ENCODE measurements at regions not wholly inside any gene's neighbourhood (a gene's known extent, or its start where the extent isn't known, plus 50 kb on each side); places are given as distances from the start of the nearest gene placed in this dataset.

DNA sequence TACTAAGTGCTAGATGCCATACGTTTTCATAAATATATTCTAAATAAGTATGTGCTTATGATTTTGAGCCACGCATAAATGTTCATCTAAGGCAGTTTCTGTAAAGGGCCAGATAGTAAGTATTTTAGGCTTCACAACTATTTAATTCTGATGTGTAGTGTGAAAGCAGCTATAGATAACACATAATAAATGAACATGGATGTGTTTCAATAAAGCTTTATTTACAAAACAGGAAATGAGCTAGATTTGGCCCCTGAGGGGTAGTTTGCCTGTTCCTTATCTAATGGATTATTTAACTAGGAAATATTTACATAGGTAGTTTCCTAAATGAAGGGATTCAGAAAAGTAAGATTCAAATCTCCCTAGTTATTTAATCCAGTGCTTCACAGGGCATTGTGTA is 557.6 kb upstream of the PKN2 start:
- TF ChIP-seq, protein P1, sequence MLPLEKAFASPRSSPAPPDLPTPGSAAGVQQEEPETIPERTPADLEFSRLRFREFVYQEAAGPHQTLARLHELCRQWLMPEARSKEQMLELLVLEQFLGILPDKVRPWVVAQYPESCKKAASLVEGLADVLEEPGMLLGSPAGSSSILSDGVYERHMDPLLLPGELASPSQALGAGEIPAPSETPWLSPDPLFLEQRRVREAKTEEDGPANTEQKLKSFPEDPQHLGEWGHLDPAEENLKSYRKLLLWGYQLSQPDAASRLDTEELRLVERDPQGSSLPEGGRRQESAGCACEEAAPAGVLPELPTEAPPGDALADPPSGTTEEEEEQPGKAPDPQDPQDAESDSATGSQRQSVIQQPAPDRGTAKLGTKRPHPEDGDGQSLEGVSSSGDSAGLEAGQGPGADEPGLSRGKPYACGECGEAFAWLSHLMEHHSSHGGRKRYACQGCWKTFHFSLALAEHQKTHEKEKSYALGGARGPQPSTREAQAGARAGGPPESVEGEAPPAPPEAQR (CRISPR knock-in tag; IDR thresholded peaks at IDR 0.05) = no peak
- no peak for TF ChIP-seq CBFB (CRISPR knock-in tag; IDR thresholded peaks at IDR 0.05; ENCODE audit: low read depth)
- TF ChIP-seq, protein P2, sequence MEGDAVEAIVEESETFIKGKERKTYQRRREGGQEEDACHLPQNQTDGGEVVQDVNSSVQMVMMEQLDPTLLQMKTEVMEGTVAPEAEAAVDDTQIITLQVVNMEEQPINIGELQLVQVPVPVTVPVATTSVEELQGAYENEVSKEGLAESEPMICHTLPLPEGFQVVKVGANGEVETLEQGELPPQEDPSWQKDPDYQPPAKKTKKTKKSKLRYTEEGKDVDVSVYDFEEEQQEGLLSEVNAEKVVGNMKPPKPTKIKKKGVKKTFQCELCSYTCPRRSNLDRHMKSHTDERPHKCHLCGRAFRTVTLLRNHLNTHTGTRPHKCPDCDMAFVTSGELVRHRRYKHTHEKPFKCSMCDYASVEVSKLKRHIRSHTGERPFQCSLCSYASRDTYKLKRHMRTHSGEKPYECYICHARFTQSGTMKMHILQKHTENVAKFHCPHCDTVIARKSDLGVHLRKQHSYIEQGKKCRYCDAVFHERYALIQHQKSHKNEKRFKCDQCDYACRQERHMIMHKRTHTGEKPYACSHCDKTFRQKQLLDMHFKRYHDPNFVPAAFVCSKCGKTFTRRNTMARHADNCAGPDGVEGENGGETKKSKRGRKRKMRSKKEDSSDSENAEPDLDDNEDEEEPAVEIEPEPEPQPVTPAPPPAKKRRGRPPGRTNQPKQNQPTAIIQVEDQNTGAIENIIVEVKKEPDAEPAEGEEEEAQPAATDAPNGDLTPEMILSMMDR (IDR thresholded peaks at IDR 0.05) = no peak
- TF ChIP-seq, protein P3, sequence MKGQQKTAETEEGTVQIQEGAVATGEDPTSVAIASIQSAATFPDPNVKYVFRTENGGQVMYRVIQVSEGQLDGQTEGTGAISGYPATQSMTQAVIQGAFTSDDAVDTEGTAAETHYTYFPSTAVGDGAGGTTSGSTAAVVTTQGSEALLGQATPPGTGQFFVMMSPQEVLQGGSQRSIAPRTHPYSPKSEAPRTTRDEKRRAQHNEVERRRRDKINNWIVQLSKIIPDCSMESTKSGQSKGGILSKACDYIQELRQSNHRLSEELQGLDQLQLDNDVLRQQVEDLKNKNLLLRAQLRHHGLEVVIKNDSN (CRISPR knock-in tag; IDR thresholded peaks at IDR 0.05) = no peak
- TF ChIP-seq ZNF317 (CRISPR knock-in tag; IDR thresholded peaks at IDR 0.05; ENCODE audit: borderline replicate concordance, low read depth) = no peak
